Testis (tissue), 2 donors: ENCODE measurements at regions not wholly inside any gene's neighbourhood (a gene's known extent, or its start where the extent isn't known, plus 50 kb on each side); places are given as distances from the start of the nearest gene placed in this dataset.

Source experiments
- DNase-seq: peaks from one replicate; pipeline ENCODE4 v3.0.0-alpha.2; 2019
- H3K27ac ChIP-seq, 2 donors: fragments of 200-600 bp; sonication (generic); one replicate each; pipeline ENCODE4 v1.5.1; 2019
- H3K27me3 ChIP-seq: fragments of 200-600 bp; sonication (generic); one replicate; pipeline ENCODE4 v1.5.1; 2019
- H3K36me3 ChIP-seq: fragments of 200-600 bp; sonication (generic); one replicate; pipeline ENCODE4 v1.5.1; 2017; ENCODE audit warnings: low read depth; ENCODE audit errors: missing control alignments
- H3K4me1 ChIP-seq: fragments of 200-600 bp; sonication (generic); one replicate; pipeline ENCODE4 v1.5.1; 2019
- H3K4me3 ChIP-seq, 2 donors: fragments of 200-600 bp; sonication (generic); one replicate each; pipeline ENCODE4 v1.5.1; 2017 to 2019
- H3K9me3 ChIP-seq: fragments of 200-600 bp; sonication (generic); one replicate; pipeline ENCODE4 v1.5.1; 2017
- POLR2A ChIP-seq: fragments of 450-650 bp; IDR thresholded peaks from one replicate; pipeline ENCODE4 v1.6.1; 2017; ENCODE audit warnings: antibody characterized with exemption, mild to moderate bottlenecking, moderate library complexity
- WGBS, 2 donors: methylation state at CpG; one replicate each; pipeline ENCODE4 v1.1.5; 2018; 5-methylcytosine and 5-hydroxymethylcytosine counted together
- intact Hi-C: fragments of 100-400 bp; cut with DNase I; formaldehyde crosslinking; loops from one replicate; pipeline ENCODE4 v1.15.1; 2023; ENCODE audit warnings: low total_unique reads
- TF ChIP-seq, protein P1 (sequence below), 3 experiments: fragments of 450-650 bp in 2 of 3; fragments of 200-600 bp in 1 of 3; sonication (generic) in 1 of 3; IDR thresholded peaks; one replicate each; pipeline ENCODE4 v1.5.1; 2016 to 2019; ENCODE audit warnings: antibody characterized with exemption in 3 of 3, mild to moderate bottlenecking in 2 of 3, moderate library complexity in 1 of 3

DNA sequence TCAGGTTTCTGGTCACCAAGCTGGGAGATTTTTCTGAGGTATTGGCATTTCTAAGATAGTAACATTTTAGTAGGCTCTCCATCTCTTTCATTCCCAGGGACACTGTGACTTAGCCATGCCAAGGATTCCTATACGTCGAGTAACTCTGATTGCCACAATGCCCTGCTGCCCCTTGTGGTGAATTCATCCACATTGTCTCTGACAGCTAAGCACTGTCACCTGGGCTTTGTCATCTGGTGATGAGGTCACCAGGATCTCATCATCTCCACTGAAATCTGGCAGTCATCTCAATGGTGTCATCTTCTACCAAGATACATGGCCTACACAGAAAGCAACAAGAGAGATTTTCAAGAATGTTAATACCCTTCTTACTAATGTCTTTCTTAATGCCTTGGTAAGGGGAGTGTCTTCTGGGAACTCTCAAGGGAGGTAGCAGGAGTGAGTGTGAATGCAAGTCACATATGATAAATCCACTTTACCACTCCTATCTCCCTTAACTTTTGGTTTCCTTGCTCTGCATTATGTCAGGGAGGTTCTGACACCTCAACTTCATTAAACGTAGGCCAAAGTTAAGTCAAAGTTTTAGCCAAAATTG, 246.7 kb downstream of the CD109 start:
- Histone ChIP-seq H3K27me3 (no peaks in the 10 kb centered on the region), H3K36me3 (no peaks in the 10 kb centered on the region), H3K9me3 (no peaks in the 10 kb centered on the region), H3K27ac (no peak overlapping the region), H3K4me3 (no peak overlapping the region), H3K4me1 (no peaks in the 10 kb centered on the region)
- WGBS, 2 donors: 80 to 96% methylated on average over 3 of the region's 3 CpGs
- TF ChIP-seq POLR2A: no peak
- TF ChIP-seq, protein P1, sequence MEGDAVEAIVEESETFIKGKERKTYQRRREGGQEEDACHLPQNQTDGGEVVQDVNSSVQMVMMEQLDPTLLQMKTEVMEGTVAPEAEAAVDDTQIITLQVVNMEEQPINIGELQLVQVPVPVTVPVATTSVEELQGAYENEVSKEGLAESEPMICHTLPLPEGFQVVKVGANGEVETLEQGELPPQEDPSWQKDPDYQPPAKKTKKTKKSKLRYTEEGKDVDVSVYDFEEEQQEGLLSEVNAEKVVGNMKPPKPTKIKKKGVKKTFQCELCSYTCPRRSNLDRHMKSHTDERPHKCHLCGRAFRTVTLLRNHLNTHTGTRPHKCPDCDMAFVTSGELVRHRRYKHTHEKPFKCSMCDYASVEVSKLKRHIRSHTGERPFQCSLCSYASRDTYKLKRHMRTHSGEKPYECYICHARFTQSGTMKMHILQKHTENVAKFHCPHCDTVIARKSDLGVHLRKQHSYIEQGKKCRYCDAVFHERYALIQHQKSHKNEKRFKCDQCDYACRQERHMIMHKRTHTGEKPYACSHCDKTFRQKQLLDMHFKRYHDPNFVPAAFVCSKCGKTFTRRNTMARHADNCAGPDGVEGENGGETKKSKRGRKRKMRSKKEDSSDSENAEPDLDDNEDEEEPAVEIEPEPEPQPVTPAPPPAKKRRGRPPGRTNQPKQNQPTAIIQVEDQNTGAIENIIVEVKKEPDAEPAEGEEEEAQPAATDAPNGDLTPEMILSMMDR (IDR thresholded peaks at IDR 0.05): no peak
- no peak for DNase-seq
- intact Hi-C loops: no loop called here

DNA sequence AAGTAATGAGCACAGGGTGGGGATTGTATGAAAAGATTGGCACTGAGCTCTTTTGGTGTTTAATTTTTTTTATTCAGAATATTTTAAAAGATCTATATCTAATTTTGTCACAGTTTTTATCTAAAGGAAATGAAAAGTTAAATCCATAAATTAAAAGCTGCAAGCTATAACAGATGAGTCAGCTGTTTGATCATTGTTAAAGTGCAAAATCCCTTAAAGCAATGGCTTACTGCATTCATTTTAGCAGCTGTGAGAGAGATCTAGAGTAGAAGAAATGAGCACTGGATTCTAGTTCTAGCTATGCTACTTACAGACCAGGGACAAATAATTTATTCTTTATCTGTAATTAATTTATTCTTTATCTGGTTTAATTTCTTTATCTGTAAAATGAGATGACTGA, 245.9 kb downstream of the CD109 start:
- intact Hi-C loops: no loop called here
- DNase-seq: no peak
- H3K27ac ChIP-seq: no peak overlapping the region
- TF ChIP-seq, protein P1 (IDR thresholded peaks at IDR 0.05): no peak
- no peak for TF ChIP-seq POLR2A
- H3K4me3 ChIP-seq: no peak overlapping the region
- no peaks in the 10 kb centered on the region for H3K27me3 ChIP-seq
- H3K36me3 ChIP-seq: no peaks in the 10 kb centered on the region
- H3K9me3 ChIP-seq: no peaks in the 10 kb centered on the region
- H3K4me1 ChIP-seq: no peaks in the 10 kb centered on the region

DNA sequence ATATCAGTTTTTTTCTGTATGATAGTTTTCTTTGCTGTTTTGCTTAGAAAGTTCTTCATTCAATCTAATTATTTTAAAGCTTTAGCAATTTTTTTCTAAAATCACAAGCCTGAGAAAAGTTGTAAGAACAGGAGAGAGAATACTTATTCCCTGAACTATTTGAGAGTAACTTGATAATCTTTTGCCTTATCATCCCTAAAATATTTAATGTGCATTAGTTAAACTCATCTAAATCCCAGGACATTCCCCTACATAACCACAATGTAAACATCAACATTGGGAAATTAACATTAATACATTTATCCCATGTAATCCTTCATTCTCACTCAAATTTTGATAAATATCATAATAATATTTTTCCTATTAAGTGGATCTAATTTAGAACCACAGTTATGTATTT, 241.8 kb downstream of the CD109 start:
- H3K27me3 ChIP-seq: no peaks in the 10 kb centered on the region
- DNase-seq: no peak
- H3K27ac ChIP-seq: no peak overlapping the region
- no peak overlapping the region for H3K4me3 ChIP-seq
- intact Hi-C loops: no loop called here
- H3K4me1 ChIP-seq: no peaks in the 10 kb centered on the region
- no peaks in the 10 kb centered on the region for H3K9me3 ChIP-seq
- no peaks in the 10 kb centered on the region for H3K36me3 ChIP-seq
- TF ChIP-seq POLR2A: no peak
- TF ChIP-seq, protein P1 (IDR thresholded peaks at IDR 0.05): no peak

DNA sequence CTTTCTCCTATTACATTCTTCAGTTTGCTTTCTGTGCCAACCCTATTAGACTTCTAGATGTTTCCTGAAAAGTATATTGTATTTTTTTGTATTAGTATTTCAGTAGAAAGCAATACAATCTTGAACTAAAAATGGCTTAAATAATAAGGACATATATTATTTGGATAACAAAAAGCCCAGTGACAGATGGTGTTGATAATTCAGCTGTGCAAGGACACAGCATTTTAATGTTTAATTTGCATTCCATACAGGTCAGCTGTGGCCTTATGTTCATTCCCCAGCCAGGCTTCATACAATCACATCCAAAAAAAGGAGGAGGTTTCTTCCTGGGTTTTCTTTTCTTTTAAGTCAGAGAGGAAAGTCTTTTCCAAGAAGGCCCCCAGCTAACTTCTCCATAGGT, 236.9 kb downstream of the CD109 start:
- TF ChIP-seq POLR2A: no peak
- TF ChIP-seq, protein P1 (IDR thresholded peaks at IDR 0.05): no peak
- Histone ChIP-seq H3K36me3 (no peaks in the 10 kb centered on the region), H3K4me1 (no peaks in the 10 kb centered on the region), H3K4me3 (no peak overlapping the region), H3K27ac (no peak overlapping the region), H3K27me3 (no peaks in the 10 kb centered on the region), H3K9me3 (no peaks in the 10 kb centered on the region)
- intact Hi-C loops: no loop called here
- DNase-seq: no peak

DNA sequence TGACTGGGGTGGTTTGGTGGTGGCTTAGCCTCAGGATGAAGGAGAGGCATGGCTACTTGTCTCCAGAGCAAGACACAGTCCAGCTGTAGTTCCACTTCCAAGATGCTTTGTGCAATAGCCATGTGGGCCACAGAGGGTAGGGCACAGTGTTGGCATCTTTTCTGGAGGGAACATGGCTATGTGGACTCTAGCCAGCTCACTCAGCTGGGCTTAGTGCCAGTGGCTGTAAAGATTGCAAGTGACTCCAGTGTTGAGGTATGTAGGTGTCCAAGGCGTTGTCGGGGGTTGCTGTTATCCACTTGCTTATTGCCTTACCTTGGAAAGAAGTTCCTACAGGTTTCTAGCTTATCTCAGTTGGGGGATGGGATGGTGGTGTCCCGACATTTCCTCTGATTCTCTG, 233.4 kb downstream of the CD109 start:
- no peak for DNase-seq
- H3K4me1 ChIP-seq: no peaks in the 10 kb centered on the region
- no peaks in the 10 kb centered on the region for H3K9me3 ChIP-seq
- no peaks in the 10 kb centered on the region for H3K27me3 ChIP-seq
- WGBS, 2 donors: 84 to 98% methylated on average over 3 of the region's 3 CpGs
- no peak for TF ChIP-seq POLR2A
- TF ChIP-seq, protein P1 (IDR thresholded peaks at IDR 0.05): no peak
- H3K36me3 ChIP-seq: no peaks in the 10 kb centered on the region
- intact Hi-C loops: no loop called here
- H3K4me3 ChIP-seq: no peak overlapping the region
- H3K27ac ChIP-seq: no peak overlapping the region
